NB4 (cell line): ENCODE measurements at regions not wholly inside any gene's neighbourhood (a gene's known extent, or its start where the extent isn't known, plus 50 kb on each side); places are given as distances from the start of the nearest gene placed in this dataset.

Experiments used
- DNase-seq: peaks from one replicate; pipeline ENCODE4 v3.0.0; 2010; ENCODE audit warnings: low read depth
- H3K4me3 ChIP-seq: one replicate; pipeline ENCODE4 v1.5.1; 2011; ENCODE audit warnings: mild to moderate bottlenecking, low read depth, low read length, moderate library complexity
- MYC ChIP-seq: IDR thresholded peaks from 2 replicates; pipeline ENCODE4 v1.6.1; 2011; ENCODE audit warnings: low read depth, low read length
- POLR2A ChIP-seq: IDR thresholded peaks from 2 replicates; pipeline ENCODE4 v1.6.1; 2011; ENCODE audit warnings: mild to moderate bottlenecking; ENCODE audit not compliant: insufficient read length; ENCODE audit errors: extremely low read depth
- TF ChIP-seq, protein P1 (sequence below): IDR thresholded peaks from one replicate; pipeline ENCODE4 v1.5.1; 2012; ENCODE audit warnings: low read depth, low read length
- TF ChIP-seq, protein P2 (sequence below): IDR thresholded peaks from 2 replicates; pipeline ENCODE4 v1.6.1; 2011; ENCODE audit warnings: low read depth, low read length

DNA sequence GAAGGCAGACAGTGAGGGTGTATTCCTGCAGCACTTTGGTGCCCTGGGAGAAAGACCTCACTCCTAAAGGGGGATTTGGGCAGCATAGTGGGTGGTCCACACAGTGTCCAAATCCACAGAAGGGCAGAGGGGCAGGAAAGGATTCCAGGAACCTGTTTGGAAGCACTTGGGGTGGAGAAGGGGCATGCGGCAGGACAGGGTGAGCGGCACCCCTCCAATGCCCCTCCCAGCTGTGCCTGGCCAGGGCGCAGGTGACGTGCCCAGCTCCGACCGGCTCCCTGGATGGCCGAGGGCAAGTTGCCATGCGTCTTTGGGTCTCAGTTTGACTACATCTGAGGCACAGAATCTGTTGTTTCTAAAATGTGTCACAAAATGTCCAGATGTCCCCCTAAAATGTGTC, 66.5 kb upstream of the HMX1 start:
- TF ChIP-seq, protein P1, sequence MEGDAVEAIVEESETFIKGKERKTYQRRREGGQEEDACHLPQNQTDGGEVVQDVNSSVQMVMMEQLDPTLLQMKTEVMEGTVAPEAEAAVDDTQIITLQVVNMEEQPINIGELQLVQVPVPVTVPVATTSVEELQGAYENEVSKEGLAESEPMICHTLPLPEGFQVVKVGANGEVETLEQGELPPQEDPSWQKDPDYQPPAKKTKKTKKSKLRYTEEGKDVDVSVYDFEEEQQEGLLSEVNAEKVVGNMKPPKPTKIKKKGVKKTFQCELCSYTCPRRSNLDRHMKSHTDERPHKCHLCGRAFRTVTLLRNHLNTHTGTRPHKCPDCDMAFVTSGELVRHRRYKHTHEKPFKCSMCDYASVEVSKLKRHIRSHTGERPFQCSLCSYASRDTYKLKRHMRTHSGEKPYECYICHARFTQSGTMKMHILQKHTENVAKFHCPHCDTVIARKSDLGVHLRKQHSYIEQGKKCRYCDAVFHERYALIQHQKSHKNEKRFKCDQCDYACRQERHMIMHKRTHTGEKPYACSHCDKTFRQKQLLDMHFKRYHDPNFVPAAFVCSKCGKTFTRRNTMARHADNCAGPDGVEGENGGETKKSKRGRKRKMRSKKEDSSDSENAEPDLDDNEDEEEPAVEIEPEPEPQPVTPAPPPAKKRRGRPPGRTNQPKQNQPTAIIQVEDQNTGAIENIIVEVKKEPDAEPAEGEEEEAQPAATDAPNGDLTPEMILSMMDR, result no peak
- TF ChIP-seq, protein P2, sequence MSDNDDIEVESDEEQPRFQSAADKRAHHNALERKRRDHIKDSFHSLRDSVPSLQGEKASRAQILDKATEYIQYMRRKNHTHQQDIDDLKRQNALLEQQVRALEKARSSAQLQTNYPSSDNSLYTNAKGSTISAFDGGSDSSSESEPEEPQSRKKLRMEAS, result no peak
- TF ChIP-seq MYC (no peak), POLR2A (no peak)
- no peak for DNase-seq
- no peak overlapping the region for H3K4me3 ChIP-seq

DNA sequence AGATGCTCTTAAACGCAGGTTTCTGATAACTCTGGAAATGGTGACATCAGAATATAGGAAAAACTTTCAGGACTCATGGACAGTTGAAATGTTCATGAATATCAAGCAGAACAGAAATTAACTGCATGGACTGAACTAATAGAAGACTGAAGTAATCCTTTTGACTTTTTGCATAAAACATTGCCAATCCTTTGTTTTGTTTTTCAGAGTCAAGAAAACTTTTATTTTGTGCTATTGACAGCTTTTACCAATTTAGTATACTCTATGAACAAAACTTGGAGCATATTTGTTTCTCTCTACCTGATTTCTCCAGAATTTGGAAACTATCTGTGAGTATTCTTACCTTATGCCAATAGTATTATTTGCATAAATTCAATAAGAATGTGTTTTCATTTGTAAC, 61.2 kb upstream of the HMX1 start:
- H3K4me3 ChIP-seq, result no peak overlapping the region
- TF ChIP-seq, protein P1, result no peak
- TF ChIP-seq MYC (no peak), POLR2A (no peak)
- TF ChIP-seq, protein P2, result no peak
- DNase-seq, result no peak

DNA sequence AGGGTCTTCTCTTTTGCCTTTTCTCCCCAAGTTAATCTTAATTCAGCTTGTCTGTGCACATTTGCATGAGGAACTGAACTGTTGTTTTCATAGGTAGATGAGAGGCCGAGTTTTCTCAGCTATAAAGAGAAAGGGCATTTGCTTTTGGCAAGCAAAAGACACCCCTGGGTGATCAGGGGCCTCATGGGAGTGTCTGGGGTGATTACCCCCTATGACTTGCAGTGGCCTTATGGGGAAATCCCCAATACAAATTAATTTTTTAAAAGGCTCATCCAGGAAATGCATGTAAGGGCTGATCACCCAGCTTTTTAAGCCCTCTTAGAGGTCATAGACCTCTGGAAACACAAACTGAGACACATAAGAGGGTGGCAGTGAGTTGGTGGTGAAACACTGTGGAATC, 56.4 kb upstream of the HMX1 start:
- DNase-seq, result no peak
- TF ChIP-seq, protein P2, result no peak
- TF ChIP-seq POLR2A, result no peak
- TF ChIP-seq, protein P1, result no peak
- no peak for TF ChIP-seq MYC

DNA sequence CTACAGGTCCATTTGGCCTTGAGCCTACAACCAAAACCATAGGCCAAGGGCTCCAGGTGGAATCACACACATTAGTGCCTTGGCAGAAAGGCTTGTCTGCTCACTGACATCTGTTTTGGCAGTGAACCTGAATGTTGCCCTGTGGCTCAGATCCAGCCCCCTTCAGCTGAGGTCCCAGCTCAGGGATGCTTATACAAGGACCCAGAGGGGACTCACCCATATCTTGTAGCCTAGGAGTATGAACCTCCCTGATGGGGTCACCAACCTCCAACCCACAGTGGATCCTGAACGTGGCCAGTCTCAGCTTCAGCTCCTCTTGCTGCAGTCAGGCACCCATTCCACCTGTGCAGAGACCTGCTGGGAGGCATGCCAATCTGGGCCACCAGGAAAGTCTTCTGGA, 50.8 kb upstream of the HMX1 start:
- no peak for TF ChIP-seq POLR2A
- TF ChIP-seq, protein P1, result no peak
- TF ChIP-seq, protein P2, result no peak
- no peak for TF ChIP-seq MYC
- H3K4me3 ChIP-seq, result no peak overlapping the region
- DNase-seq, result no peak

More for the DNA sequence above, 56.4 kb upstream of the HMX1 start:
- no peak overlapping the region for H3K4me3 ChIP-seq

DNA sequence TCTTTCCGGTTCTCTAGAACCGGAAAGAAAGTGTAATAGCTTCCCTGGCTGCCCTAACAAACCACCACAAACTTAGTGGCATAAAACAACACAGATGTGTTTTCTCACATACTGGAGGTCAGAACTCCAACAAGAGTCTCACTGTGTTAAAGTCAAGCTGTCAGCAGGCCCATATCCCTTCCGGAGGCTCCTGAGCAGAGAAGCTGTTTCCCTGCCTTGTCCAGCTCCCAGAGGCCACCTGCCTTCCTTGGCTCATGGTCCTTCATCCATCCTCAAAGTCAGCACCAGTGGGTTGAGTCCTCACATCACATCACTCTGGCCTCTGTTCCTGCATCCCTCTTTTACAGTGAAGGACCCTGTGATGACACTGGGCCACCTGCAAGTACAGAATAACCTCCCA, 49.8 kb upstream of the HMX1 start:
- no peak for DNase-seq
- H3K4me3 ChIP-seq, result no peak overlapping the region
- TF ChIP-seq MYC (no peak), POLR2A (no peak)
- TF ChIP-seq, protein P1, result no peak
- TF ChIP-seq, protein P2, result no peak
